Retinal pigment epithelial cell (primary cell): ENCODE measurements at regions not wholly inside any gene's neighbourhood (a gene's known extent, or its start where the extent isn't known, plus 50 kb on each side); places are given as distances from the start of the nearest gene placed in this dataset.
A peak's percentile ranks its signal among the peaks of the same experiment; 100 is the strongest.

Experiments
- DNase-seq: peaks from one replicate; pipeline ENCODE4 v3.0.0-alpha.2; 2010; ENCODE audit warnings: low read depth
- H3K4me3 ChIP-seq: 2 replicates; pipeline ENCODE4 v1.5.1; 2011; ENCODE audit warnings: mild to moderate bottlenecking, low read length, control low read depth, moderate library complexity
- CTCF ChIP-seq: conservative IDR thresholded peaks from 2 replicates; pipeline ENCODE4 v1.5.1; 2011; ENCODE audit warnings: low read depth, low read length, control low read depth, inconsistent platforms

GRCh38 chr9:78676623-78677022, 379.7 kb downstream of the PSAT1 start:
- H3K4me3 ChIP-seq: no peak overlapping the region
- no peak for DNase-seq
- TF ChIP-seq CTCF: no peak

GRCh38 chr9:78677326-78677725, 380.4 kb downstream of the PSAT1 start:
- no peak overlapping the region for H3K4me3 ChIP-seq
- no peak for TF ChIP-seq CTCF
- no peak for DNase-seq

GRCh38 chr9:78678877-78679276, 382.0 kb downstream of the PSAT1 start:
- no peak for DNase-seq
- no peak overlapping the region for H3K4me3 ChIP-seq
- TF ChIP-seq CTCF: no peak

GRCh38 chr9:78680196-78680595, 383.3 kb downstream of the PSAT1 start:
- no peak for TF ChIP-seq CTCF
- H3K4me3 ChIP-seq: no peak overlapping the region
- no peak for DNase-seq

GRCh38 chr9:78682216-78682615, 385.3 kb downstream of the PSAT1 start:
- DNase-seq: peak; percentile 55
- H3K4me3 ChIP-seq: no peak overlapping the region
- TF ChIP-seq CTCF: no peak

GRCh38 chr9:78685471-78685870, 388.5 kb downstream of the PSAT1 start:
- no peak for TF ChIP-seq CTCF
- no peak overlapping the region for H3K4me3 ChIP-seq
- DNase-seq: peak; percentile 79

GRCh38 chr9:78688796-78689195, 391.9 kb downstream of the PSAT1 start:
- no peak overlapping the region for H3K4me3 ChIP-seq
- no peak for DNase-seq
- no peak for TF ChIP-seq CTCF
